ENCODE measurements at regions not wholly inside any gene's neighbourhood (a gene's known extent, or its start where the extent isn't known, plus 50 kb on each side); places are given as distances from the start of the nearest gene placed in this dataset.

DNA sequence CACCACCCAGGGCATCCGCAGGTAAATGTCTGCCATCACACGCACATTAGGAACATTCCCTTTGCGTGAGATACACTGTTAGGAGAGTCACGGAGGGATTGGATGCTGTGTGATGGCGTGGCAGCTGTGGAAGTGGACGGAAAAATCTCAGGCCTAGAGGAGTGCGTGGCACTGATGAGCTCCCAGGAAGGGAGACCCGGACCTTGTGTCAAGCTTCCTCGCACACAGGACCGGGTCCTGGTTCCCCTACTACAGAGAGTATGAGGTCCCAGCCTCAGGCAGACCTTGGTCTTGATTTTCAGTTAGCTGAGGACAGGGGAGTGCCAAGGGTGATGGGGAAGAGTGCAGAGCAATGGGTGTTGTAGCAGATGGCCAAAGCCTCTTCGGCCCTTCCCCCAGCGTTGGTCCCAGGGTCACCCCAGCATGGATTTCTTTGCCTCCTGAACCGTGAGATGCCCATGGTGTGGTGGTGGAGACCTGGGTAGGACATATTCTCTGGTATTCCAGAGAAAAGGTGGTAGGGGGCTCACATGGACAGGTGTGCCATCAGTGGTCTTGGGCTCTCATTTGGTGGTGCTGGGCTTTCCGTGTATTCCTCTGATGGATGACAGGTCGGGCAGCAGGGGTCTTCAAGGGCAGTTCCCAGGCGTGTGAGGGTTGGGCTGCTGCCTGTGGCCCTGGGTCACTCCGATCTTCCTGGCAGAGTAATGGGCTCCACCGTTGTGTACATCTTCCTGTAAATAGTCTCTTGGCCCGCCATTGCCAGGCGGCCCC lies 105.1 kb downstream of the SNRPN start:
- WGBS, 2 experiments (ENCODE audit: extremely low coverage in 1 of 2, insufficient coverage in 1 of 2, insufficient read length in 1 of 2, insufficient replicate concordance in 2 of 2, low coverage in 1 of 2, low lambda C conversion rate in 2 of 2, missing lambda C conversion rate in 1 of 2): 95% methylated on average over 20 of the region's 20 CpGs; no CpG with 5 or more reads in 1 of the 2 experiments
- H2BK20ac ChIP-seq (ENCODE audit: low read length): no peak overlapping the region
- no peak overlapping the region for H2BK5ac ChIP-seq (ENCODE audit: low read depth, low read length)
- CTCF ChIA-PET (ENCODE audit: partially characterized antibody): no interaction called here
- H3K9ac ChIP-seq (replicated peaks in 1 of 4; ENCODE audit: extremely low read depth in 1 of 4, low read depth in 3 of 4, low read length in 3 of 4): no peak overlapping the region
- no peak overlapping the region for H3K4ac ChIP-seq (replicated peaks; ENCODE audit: insufficient read length, low read depth, low read length)
- H3K79me2 ChIP-seq (ENCODE audit: control insufficient read depth in 1 of 2, insufficient read depth in 2 of 2, low read length in 2 of 2): peaks cover 0 to 93% of the 10 kb centered on the region in 2 experiments; a peak in 2 of 4 replicates
- H3K23me2 ChIP-seq (ENCODE audit: low read depth, low read length): no peaks in the 10 kb centered on the region; the same call in 1 of the 2 replicates
- TF ChIP-seq RBBP5 (IDR thresholded peaks at IDR 0.05; ENCODE audit: borderline replicate concordance, low read depth, low read length) (no peak), NANOG (IDR thresholded peaks at IDR 0.05; ENCODE audit: insufficient read depth, low read depth, low read length, poor library complexity, severe bottlenecking) (no peak), ASH2L (IDR thresholded peaks at IDR 0.05; ENCODE audit: low read length) (no peak), ZNF274 (IDR thresholded peaks at IDR 0.05; ENCODE audit: borderline replicate concordance, extremely low read depth, low read length) (no peak), POLR2AphosphoS5 (IDR thresholded peaks at IDR 0.05; ENCODE audit: low read depth, low read length) (0 out of 2 replicates have a peak, but pooled peaks have one; percentile 24), SP4 (IDR thresholded peaks at IDR 0.05; ENCODE audit: low read length) (no peak), POLR2A (IDR thresholded peaks at IDR 0.05; ENCODE audit: control extremely low read depth in 1 of 2, low read depth in 2 of 2, low read length in 2 of 2) (peak in 1 of 2 experiments; percentile 37; a peak in 1 of 3 replicates)
- peaks cover 82 to 100% (median 98%) of the 10 kb centered on the region in 4 experiments for H3K36me3 ChIP-seq (ENCODE audit: control insufficient read depth in 2 of 4, insufficient read depth in 4 of 4, low read length in 3 of 4)
- H3K56ac ChIP-seq (replicated peaks; ENCODE audit: insufficient read length, low read depth, low read length): no peak overlapping the region
- H3K27me3 ChIP-seq (replicated peaks in 1 of 4; ENCODE audit: control insufficient read depth in 3 of 4, extremely low read depth in 1 of 4, insufficient read depth in 3 of 4, low read length in 3 of 4): no peaks in the 10 kb centered on the region
- H2AFZ ChIP-seq (ENCODE audit: low read length): no peak overlapping the region
- FAIRE-seq: no peak
- H3K14ac ChIP-seq (ENCODE audit: insufficient read length): no peak overlapping the region
- no peak overlapping the region for H3K27ac ChIP-seq (ENCODE audit: low read depth, low read length)
- H3K4me1 ChIP-seq (replicated peaks in 1 of 4; ENCODE audit: control insufficient read depth in 3 of 4, insufficient read depth in 4 of 4, low read length in 3 of 4): no peaks in the 10 kb centered on the region; a peak in 1 of 7 replicates
- H2BK12ac ChIP-seq (ENCODE audit: low read depth, low read length): no peak overlapping the region
- no peak overlapping the region for H4K91ac ChIP-seq (replicated peaks; ENCODE audit: insufficient read length, low read length)
- H2AK5ac ChIP-seq (ENCODE audit: low read depth, low read length): no peak overlapping the region
- no peak overlapping the region for H3K18ac ChIP-seq (ENCODE audit: extremely low read depth, low read length)
- no peak overlapping the region for H3K4me2 ChIP-seq (ENCODE audit: insufficient read depth in 1 of 2, low read depth in 2 of 2, low read length in 2 of 2)
- DNase-seq (ENCODE audit: low read depth in 1 of 2, low spot score in 2 of 2): no peak
- no peak overlapping the region for H4K5ac ChIP-seq (ENCODE audit: insufficient read length, low read depth, low read length)
- H3K23ac ChIP-seq (ENCODE audit: insufficient read length): no peak overlapping the region
- no peak overlapping the region for H2BK15ac ChIP-seq (ENCODE audit: low read length)
- peaks cover 95 to 100% of the 10 kb centered on the region in 2 experiments for H3K9me3 ChIP-seq (ENCODE audit: insufficient read depth in 2 of 2, low read depth in 1 of 2, low read length in 1 of 2)
- POLR2A ChIA-PET (ENCODE audit: partially characterized antibody): interaction anchor here (0.6 to 1.4 kb wide), 2 partner anchors 9 to 379 kb away, joined by 3 read pairs; no protein-coding TSS in a partner anchor
- no peak overlapping the region for H2BK120ac ChIP-seq (replicated peaks; ENCODE audit: low read depth, low read length)
- peak overlapping the region; percentile 31; the same call in 1 of the 2 replicates for H4K8ac ChIP-seq (ENCODE audit: extremely low read depth, insufficient read depth, low read length)
- peaks cover 0 to 2% of the 10 kb centered on the region in 2 experiments for H4K20me1 ChIP-seq (replicated peaks in 1 of 2; ENCODE audit: control insufficient read depth in 1 of 2, insufficient read depth in 2 of 2, low read length in 2 of 2)
- H3K4me3 ChIP-seq (ENCODE audit: extremely low read depth in 1 of 4, insufficient read depth in 2 of 4, low read depth in 3 of 4, low read length in 4 of 4): no peak overlapping the region
- H3K79me1 ChIP-seq (ENCODE audit: low read depth, low read length): peaks cover 7% of the 10 kb centered on the region; the same call in 1 of the 2 replicates
